ENCODE measurements at regions not wholly inside any gene's neighbourhood (a gene's known extent, or its start where the extent isn't known, plus 50 kb on each side); places are given as distances from the start of the nearest gene placed in this dataset.

GRCh38 chr15:56816781-56817180 is 83.5 kb upstream of the ZNF280D start:
- peak overlapping the region; percentile 28 for H3K18ac ChIP-seq (ENCODE audit: insufficient read length, low read depth, low read length)
- Mint-ChIP-seq H3K4me3 (no peak overlapping the region), H3K27ac (no peak overlapping the region; a peak in 1 of 7 replicates), H3K9me3 (no peaks in the 10 kb centered on the region), H3K4me1 (peaks cover 0 to under 1% of the 10 kb centered on the region in 2 experiments; a peak in 1 of 4 replicates), H3K36me3 (ENCODE audit: insufficient read depth in 1 of 3, low read depth in 3 of 3) (no peaks in the 10 kb centered on the region), H3K27me3 (ENCODE audit: low read depth) (no peaks in the 10 kb centered on the region)
- no peak overlapping the region for H3K27ac ChIP-seq (ENCODE audit: insufficient read length, low read depth, low read length)
- H4K8ac ChIP-seq (replicated peaks; ENCODE audit: insufficient read length, low read depth, low read length), result no peak overlapping the region
- H2AFZ ChIP-seq (ENCODE audit: low read length), result no peak overlapping the region
- no peaks in the 10 kb centered on the region for H3K9me3 ChIP-seq (ENCODE audit: control insufficient read depth, low read depth, low read length)
- H3K14ac ChIP-seq (ENCODE audit: insufficient read depth, low read length), result no peak overlapping the region
- H2BK20ac ChIP-seq (ENCODE audit: low read depth, low read length, poor library complexity, severe bottlenecking), result no peak overlapping the region
- no peaks in the 10 kb centered on the region for H4K20me1 ChIP-seq (ENCODE audit: control insufficient read depth, insufficient read depth, insufficient read length)
- H4K91ac ChIP-seq (ENCODE audit: insufficient read length, low read depth, low read length), result no peak overlapping the region
- no peaks in the 10 kb centered on the region for H3K79me1 ChIP-seq (ENCODE audit: insufficient read depth, low read depth, low read length, poor library complexity, severe bottlenecking)
- no peak overlapping the region for H2BK15ac ChIP-seq (ENCODE audit: low read depth, low read length)
- no peak overlapping the region for H2AK5ac ChIP-seq (ENCODE audit: insufficient read length, low read length)
- no peaks in the 10 kb centered on the region for H3K23me2 ChIP-seq (ENCODE audit: insufficient read length, low read depth, low read length, poor library complexity, severe bottlenecking)
- no peak overlapping the region for H3K9ac ChIP-seq (ENCODE audit: extremely low read depth, insufficient read length, low read length)
- no peak overlapping the region for H3K4me2 ChIP-seq (ENCODE audit: insufficient read depth, insufficient read length, low read length)
- H2BK5ac ChIP-seq (ENCODE audit: insufficient read length, low read length), result no peak overlapping the region
- no peak overlapping the region for H3K56ac ChIP-seq (ENCODE audit: insufficient read length, low read depth, low read length)
- H4K5ac ChIP-seq (ENCODE audit: insufficient read length, low read depth, low read length), result no peak overlapping the region
- H2BK12ac ChIP-seq (ENCODE audit: insufficient read length, low read depth, low read length), result no peak overlapping the region
- DNase-seq, result no peak
- no peak overlapping the region for H2BK120ac ChIP-seq (ENCODE audit: low read depth, low read length, poor library complexity, severe bottlenecking)
- H3T11ph ChIP-seq (ENCODE audit: low read length), result no peak overlapping the region
- no peaks in the 10 kb centered on the region for H3K27me3 ChIP-seq (ENCODE audit: insufficient read depth, low read length)
- H3K4ac ChIP-seq (ENCODE audit: low read depth, low read length), result no peak overlapping the region
- no peak overlapping the region for H3K23ac ChIP-seq (ENCODE audit: insufficient read length, low read depth, low read length)
- WGBS (ENCODE audit: extremely low coverage, insufficient read length, low lambda C conversion rate), result no CpG with 5 or more reads among the region's 4 CpGs
- no peaks in the 10 kb centered on the region for H3K79me2 ChIP-seq (ENCODE audit: insufficient read depth, low read length)
- H3K4me1 ChIP-seq (ENCODE audit: insufficient read depth, low read length), result no peaks in the 10 kb centered on the region
- no peak for TF ChIP-seq CTCF (conservative IDR thresholded peaks at IDR 0.05)
